Coronary artery (tissue), 2 donors: ENCODE measurements at regions not wholly inside any gene's neighbourhood (a gene's known extent, or its start where the extent isn't known, plus 50 kb on each side); places are given as distances from the start of the nearest gene placed in this dataset.

Experiments
- DNase-seq: peaks from one replicate; pipeline ENCODE4 v3.0.0-alpha.2; 2017; ENCODE audit warnings: low spot score
- H3K27ac ChIP-seq, 2 donors: fragments of 200-600 bp; sonication (generic); one replicate each; pipeline ENCODE4 v1.5.1; 2016 to 2019
- H3K4me3 ChIP-seq: fragments of 200-600 bp; sonication (generic); 2 replicates; pipeline ENCODE4 v1.5.1; 2016; ENCODE audit warnings: mild to moderate bottlenecking, moderate library complexity
- CTCF ChIP-seq: fragments of 200-600 bp; sonication (generic); IDR thresholded peaks from one replicate; pipeline ENCODE4 v1.5.1; 2019; ENCODE audit warnings: antibody characterized with exemption

DNA sequence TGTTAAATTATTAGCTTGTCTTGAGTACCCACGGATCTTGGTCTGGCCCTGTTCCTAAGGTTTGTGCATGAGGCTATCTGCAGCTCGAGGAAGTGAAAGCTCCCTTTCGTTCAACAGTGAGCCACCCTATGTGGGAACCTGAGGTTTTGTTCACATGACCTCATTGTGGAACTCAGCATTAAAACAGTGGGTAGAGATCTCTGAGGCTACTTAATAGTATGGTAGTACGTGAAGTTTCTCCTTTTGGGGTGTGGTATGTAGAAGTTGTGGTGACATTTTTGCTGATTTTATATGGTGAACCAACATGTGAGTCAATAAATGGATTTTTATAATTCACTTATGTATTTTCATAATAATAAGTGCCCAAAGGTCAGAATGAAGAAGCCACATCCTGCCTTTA is 252.7 kb upstream of the FERD3L start:
- DNase-seq: no peak
- H3K4me3 ChIP-seq: no peak overlapping the region
- no peak overlapping the region for H3K27ac ChIP-seq
- TF ChIP-seq CTCF: no peak

DNA sequence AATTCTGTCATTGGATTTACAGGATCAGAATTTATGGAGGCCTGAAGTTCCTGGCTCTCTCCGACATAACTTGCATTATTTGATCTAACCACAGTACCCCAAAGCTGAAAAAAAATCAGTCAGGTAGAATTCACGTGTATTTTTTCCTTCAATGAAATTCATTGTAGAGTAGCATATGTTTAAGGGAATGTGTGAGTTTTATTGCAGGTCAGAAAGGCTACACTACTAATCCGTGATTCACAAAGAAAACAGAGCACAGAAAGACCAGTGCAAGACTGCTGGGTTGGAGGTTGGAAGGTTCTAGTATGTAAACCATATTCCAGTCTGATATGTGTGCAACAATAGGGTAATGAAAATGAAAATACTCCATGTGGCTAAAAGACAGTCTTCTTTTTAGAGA is 247.0 kb upstream of the FERD3L start:
- TF ChIP-seq CTCF: no peak
- no peak for DNase-seq
- Histone ChIP-seq H3K4me3 (no peak overlapping the region), H3K27ac (no peak overlapping the region)

- TF ChIP-seq CTCF: no peak
- H3K27ac ChIP-seq: no peak overlapping the region
- H3K4me3 ChIP-seq: no peak overlapping the region
- DNase-seq: no peak
Observed at GRCh38 chr7:19390795-19391194, 245.6 kb upstream of the FERD3L start.

- no peak overlapping the region for H3K4me3 ChIP-seq
- no peak overlapping the region for H3K27ac ChIP-seq
- no peak for TF ChIP-seq CTCF
- DNase-seq: no peak
Observed at GRCh38 chr7:19381321-19381720, 236.1 kb upstream of the FERD3L start.

DNA sequence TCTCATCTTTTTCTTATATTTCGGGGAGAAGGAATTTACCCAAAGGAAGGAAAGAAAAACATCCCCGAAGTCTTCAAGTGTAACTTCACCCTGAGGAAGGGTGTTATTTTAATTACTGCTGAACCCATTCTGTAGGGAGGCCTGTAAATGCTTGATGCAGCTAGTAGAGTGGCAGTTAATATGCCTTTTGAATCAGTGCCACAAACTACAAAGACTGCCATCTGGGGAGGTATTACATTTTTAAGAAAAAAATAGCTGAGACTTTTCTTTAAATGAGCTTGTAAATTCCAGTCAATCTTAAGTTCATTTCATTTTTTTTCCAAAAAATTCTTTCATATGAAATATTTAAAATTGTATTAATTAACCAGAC is 233.1 kb upstream of the FERD3L start:
- Histone ChIP-seq H3K4me3 (no peak overlapping the region), H3K27ac (no peak overlapping the region)
- DNase-seq: no peak
- no peak for TF ChIP-seq CTCF

DNA sequence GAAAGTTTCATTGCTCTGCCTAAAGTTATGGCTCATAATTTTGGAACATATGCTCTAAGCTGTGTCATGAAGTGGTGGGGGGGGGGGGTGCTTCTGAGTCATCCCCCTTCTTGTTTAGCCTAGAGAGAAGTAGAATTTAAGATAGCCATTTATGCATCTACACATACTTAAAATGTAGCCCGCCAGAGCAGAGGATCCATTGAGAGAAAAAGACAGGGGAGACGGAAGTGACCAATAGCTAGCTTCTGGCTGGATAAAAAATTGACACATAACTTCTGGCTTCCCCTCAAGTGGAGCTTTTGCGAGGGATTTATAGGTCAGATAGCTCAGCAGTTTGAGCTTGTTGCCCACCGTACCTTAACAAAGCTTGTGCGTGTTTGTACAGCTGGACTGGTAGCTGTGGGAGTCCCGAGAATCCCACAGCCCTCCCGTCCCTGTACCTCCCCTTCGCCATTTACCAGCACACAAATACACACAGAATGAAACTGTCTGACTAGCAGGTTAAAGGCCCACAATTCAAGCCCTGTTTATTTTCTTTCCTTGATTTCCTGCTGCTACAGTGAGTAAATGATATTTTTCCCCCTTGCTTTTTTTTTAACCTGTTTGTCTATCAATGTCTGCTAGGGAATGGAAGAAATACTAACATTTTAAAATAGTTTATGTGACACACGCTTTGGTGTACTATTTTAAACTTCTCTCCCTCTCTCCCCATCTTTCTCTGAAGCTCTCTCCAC is 232.6 kb upstream of the FERD3L start:
- H3K4me3 ChIP-seq: no peak overlapping the region
- no peak for TF ChIP-seq CTCF
- H3K27ac ChIP-seq: no peak overlapping the region
- DNase-seq: no peak

DNA sequence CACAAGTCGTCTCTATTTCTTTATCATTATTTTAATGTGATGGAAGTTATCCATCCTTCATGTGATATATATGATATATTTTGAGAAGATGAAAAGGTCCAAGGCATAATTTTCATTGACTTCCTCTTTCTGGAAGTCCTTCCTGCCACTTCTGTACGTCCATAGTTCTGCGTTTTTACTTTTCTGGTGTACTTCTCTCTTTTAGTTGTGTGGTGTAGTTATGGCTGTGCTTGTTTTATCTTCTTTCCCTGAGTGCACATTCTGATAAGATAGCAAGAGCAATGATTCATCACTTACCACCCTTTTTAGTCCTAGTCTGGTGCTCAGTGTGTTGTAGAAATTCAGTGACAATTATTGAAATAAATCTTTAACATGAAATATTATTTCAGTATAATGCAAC is 231.3 kb upstream of the FERD3L start:
- no peak overlapping the region for H3K27ac ChIP-seq
- no peak overlapping the region for H3K4me3 ChIP-seq
- no peak for TF ChIP-seq CTCF
- no peak for DNase-seq
